HG03558 (cell line): ENCODE measurements at regions not wholly inside any gene's neighbourhood (a gene's known extent, or its start where the extent isn't known, plus 50 kb on each side); places are given as distances from the start of the nearest gene placed in this dataset.

Experiments
- ATAC-seq: cut with Tn5 transposase; IDR thresholded peaks from one replicate; pipeline ENCODE4 v1.9.1; 2021; ENCODE audit warnings: moderate number of reproducible peaks; ENCODE audit not compliant: unreplicated experiment; ENCODE audit errors: extremely low read depth

GRCh38 chr6:159373670-159374069 is 204.5 kb downstream of the FNDC1 start:
- ATAC-seq = no peak

- ATAC-seq = no peak
Observed at GRCh38 chr6:159372333-159372732, 203.1 kb downstream of the FNDC1 start.

GRCh38 chr6:159360306-159360705 is 191.1 kb downstream of the FNDC1 start:
- ATAC-seq = no peak

DNA sequence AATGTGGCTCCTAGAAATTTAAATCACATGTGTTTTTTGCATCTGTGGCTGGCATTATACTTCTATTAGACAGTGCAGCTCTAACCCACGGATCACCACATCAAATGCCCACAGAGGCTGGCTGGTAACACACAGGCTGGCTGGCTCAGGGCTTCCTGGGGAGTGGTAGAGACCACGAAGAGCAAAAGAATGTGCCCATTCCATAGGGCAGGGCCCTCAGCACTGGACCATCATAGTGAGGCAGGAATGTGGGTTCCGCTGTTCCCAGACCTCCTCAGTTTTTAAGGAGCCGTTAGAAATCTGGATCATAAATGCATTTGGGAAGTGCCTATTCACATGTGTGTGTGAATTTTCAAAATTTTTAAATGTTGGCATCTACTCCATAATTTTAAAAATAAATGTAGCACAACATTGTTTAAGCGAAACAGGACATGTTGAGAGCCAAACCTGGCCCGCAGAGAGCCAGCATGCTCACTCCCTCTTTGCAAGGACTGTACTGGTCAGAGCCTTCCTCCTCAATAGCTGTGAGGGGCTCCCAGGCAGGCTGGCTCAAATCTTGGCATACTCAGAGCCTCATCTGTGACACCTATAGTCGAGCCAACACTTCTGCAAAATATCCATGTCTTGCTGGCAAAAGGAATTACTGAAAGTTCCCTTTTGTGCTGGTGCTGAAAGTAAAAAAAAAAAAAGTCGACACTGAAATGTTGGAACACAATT is 190.5 kb downstream of the FNDC1 start:
- ATAC-seq = no peak

- ATAC-seq = no peak
Observed at GRCh38 chr6:159358562-159358961, 189.4 kb downstream of the FNDC1 start.

DNA sequence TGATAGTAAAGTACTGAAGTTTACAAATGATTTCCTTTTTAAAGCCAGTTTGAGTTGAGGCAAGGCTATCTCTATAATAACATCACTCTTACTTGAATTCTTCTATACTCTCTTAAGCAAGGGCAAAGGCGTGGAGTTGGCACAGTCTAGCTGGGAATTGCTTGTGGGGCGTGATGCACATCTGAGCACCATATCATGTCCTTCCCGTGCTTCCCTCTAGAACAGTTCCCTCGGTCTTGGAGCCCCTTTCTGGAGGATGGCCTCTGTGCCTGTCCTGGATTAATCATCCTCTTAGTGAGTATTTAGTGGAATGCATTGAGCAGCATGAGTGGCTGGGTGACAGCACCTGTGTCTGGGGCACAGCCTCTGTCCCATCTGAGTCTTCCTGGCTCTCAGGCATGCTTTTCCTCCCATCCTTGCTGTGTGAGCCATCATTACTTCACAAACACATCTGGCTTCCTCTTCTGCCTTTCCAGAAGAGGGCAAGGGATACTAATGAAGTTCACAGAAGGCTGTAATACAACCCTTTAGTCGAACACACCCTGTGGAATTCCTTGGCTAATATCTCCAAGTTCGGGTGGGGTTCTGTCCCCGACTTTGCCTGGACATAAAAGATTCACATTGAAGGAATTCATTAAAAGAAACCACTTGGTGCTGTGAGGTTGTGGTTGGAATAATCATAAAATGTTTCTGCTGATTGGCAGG is 188.2 kb downstream of the FNDC1 start:
- no peak for ATAC-seq

DNA sequence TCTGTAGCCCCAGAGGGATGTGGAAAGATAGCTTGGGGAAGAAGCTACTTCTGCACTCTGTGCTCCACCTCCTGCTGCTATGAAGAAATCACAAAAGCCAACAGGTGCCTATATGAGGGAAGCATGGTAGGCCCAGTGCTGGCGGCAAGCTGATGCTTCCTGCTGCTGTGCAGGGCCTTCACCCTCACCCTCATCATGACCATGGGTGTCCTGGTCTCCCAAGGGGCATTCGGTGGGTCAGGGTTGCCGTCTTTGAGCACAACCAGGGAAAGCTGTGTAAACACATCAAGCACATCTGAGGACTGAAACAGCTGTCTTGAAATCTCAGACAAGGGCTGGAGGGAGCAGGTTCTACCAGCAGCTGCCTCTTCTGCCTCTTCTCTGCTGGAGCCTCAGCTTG is 184.0 kb downstream of the FNDC1 start:
- no peak for ATAC-seq

- no peak for ATAC-seq
Observed at GRCh38 chr6:159351707-159352106, 182.5 kb downstream of the FNDC1 start.

- no peak for ATAC-seq
Observed at GRCh38 chr6:159349915-159350314, 180.7 kb downstream of the FNDC1 start.

DNA sequence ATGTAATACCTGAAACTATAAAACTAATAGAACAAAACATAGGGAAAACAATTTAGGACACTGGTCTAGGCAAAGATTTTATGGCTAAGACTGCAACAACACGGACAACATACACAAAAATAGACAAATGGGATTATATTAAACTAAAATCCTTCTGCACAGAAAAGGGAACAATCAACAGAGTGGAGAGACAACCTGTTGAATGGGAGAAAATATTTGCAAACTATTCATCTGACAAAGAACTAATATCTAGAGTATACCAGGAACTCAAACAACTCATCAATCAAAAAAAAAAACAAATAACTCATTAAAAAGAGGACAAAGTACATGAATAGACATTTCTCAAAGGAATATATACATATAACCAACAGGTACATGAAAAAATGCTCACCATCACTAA is 174.5 kb downstream of the FNDC1 start:
- ATAC-seq = no peak

DNA sequence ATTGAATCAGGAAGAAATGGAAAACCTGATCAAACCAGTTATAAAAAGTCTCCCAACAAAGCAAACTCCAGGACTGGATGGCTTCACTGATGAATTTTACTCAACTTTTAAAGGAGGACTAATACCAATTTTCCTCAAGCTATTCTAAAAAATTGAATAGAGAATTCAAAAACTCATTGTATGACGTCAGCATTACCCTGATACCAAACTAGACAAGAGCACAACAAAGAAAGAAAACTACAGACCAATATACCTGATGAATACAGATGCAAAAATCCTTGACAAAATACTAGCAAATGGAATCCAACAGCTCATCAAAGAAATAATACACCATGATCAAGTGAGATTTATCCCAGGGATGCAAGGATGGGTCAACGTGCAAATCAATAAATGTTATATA is 172.9 kb downstream of the FNDC1 start:
- ATAC-seq = no peak

GRCh38 chr6:159334068-159334467 is 164.9 kb downstream of the FNDC1 start:
- ATAC-seq = no peak

DNA sequence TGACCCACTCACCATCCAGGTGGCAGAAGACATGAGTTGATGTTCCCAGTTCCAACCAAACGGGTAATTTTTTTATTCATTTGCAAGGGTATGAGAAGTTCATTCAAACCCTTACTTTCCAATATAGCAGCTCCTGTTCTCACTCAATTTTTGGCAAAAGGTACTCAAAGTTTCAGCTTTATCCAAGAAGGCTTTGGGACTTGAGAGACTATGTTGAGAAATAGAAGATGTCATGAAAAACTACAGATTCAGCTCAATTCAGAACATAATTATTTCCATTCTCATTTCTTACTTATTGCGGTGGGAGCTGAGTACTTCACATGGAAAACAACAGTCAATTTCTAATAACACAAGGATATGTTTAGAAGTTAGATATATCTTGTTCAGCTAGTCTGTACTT is 162.3 kb downstream of the FNDC1 start:
- ATAC-seq = no peak

GRCh38 chr6:159329081-159329480 is 159.9 kb downstream of the FNDC1 start:
- no peak for ATAC-seq

DNA sequence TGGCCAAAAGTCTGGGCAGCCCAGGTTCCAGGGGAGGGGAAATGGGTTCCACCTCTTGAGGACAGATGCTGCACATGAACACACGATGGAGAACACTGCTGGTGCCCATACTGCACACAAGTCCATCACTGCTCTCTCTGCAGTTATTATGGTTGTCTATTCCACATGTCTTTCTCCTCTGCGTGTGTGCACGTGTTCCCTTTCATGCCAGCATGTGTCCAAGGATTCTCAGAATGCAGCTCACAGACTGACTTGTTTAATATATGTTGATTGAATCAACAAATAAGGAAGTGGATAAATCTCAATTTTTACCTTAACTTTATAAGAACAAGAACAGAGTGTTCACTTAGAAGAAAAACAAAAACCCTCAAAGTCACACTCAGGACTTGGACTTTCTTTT is 158.9 kb downstream of the FNDC1 start:
- no peak for ATAC-seq

GRCh38 chr6:159325476-159325875 is 156.3 kb downstream of the FNDC1 start:
- no peak for ATAC-seq

- ATAC-seq = no peak
Observed at GRCh38 chr6:159324596-159324995, 155.4 kb downstream of the FNDC1 start.
